SK-N-SH treated with all-trans-retinoic acid at 6 μM for 48 hours (cell line): ENCODE measurements at regions not wholly inside any gene's neighbourhood (a gene's known extent, or its start where the extent isn't known, plus 50 kb on each side); places are given as distances from the start of the nearest gene placed in this dataset.

ENCODE experiments used
- ATAC-seq: fragments of 200-7000 bp; cut with Tn5 transposase; 3 replicates; pipeline ENCODE4 v1.9.1; 2020; ENCODE audit warnings: mild to moderate bottlenecking, moderate library complexity
- ESRRG ChIP-seq: fragments of 250-450 bp; sonication (Bioruptor Pico); IDR thresholded peaks from 2 replicates; pipeline ENCODE4 v1.6.1; 2021; ENCODE audit warnings: mild to moderate bottlenecking
- GLIS3 ChIP-seq: fragments of 250-450 bp; sonication (Bioruptor Pico); IDR thresholded peaks from 2 replicates; pipeline ENCODE4 v1.5.0; 2020; ENCODE audit warnings: mild to moderate bottlenecking, moderate library complexity
- ISL1 ChIP-seq: fragments of 250-450 bp; sonication (Bioruptor Pico); IDR thresholded peaks from 2 replicates; pipeline ENCODE4 v2.1.2; 2022; ENCODE audit warnings: mild to moderate bottlenecking, moderate library complexity
- OSR1 ChIP-seq: fragments of 250-450 bp; sonication (Bioruptor Pico); IDR thresholded peaks from 2 replicates; pipeline ENCODE4 v1.8.0; 2022; ENCODE audit warnings: moderate library complexity, mild to moderate bottlenecking, inconsistent platforms
- PPARA ChIP-seq: fragments of 250-450 bp; sonication (Bioruptor Pico); IDR thresholded peaks from 2 replicates; pipeline ENCODE4 v1.5.0; 2020; ENCODE audit warnings: mild to moderate bottlenecking, borderline replicate concordance
- SNAI2 ChIP-seq: fragments of 250-450 bp; sonication (Bioruptor Pico); IDR thresholded peaks from 2 replicates; pipeline ENCODE4 v1.5.0; 2020; ENCODE audit warnings: mild to moderate bottlenecking, moderate library complexity
- TCF4 ChIP-seq: fragments of 250-450 bp; sonication (Bioruptor Pico); IDR thresholded peaks from 2 replicates; pipeline ENCODE4 v1.8.0; 2021; ENCODE audit warnings: mild to moderate bottlenecking, moderate library complexity, borderline replicate concordance
- ZC3H10 ChIP-seq: fragments of 250-450 bp; sonication (Bioruptor Pico); IDR thresholded peaks from 2 replicates; pipeline ENCODE4 v1.5.1; 2021; ENCODE audit warnings: mild to moderate bottlenecking, moderate library complexity
- ZFP30 ChIP-seq: fragments of 450-650 bp; formaldehyde crosslinking; IDR thresholded peaks from 2 replicates; pipeline ENCODE4 v1.5.0; 2022; ENCODE audit warnings: mild to moderate bottlenecking, moderate library complexity
- ZNF565 ChIP-seq: fragments of 450-650 bp; formaldehyde crosslinking; conservative IDR thresholded peaks from 2 replicates; pipeline ENCODE4 v1.5.0; 2020; ENCODE audit warnings: low read depth, mild to moderate bottlenecking, moderate library complexity
- ZNF70 ChIP-seq: fragments of 450-650 bp; formaldehyde crosslinking; IDR thresholded peaks from 2 replicates; pipeline ENCODE4 v1.5.0; 2020; ENCODE audit warnings: mild to moderate bottlenecking, moderate library complexity
- ZNF8 ChIP-seq: fragments of 450-650 bp; formaldehyde crosslinking; IDR thresholded peaks from 2 replicates; pipeline ENCODE4 v1.5.0; 2020; ENCODE audit warnings: mild to moderate bottlenecking, moderate library complexity
- TF ChIP-seq, protein P1 (sequence below): fragments of 250-450 bp; sonication (Bioruptor Pico); IDR thresholded peaks from 2 replicates; pipeline ENCODE4 v1.8.0; 2021; ENCODE audit warnings: low read depth, mild to moderate bottlenecking, moderate library complexity, borderline replicate concordance
- TF ChIP-seq, protein P2 (sequence below): fragments of 250-450 bp; sonication (Bioruptor Pico); IDR thresholded peaks from 2 replicates; pipeline ENCODE4 v1.8.0; 2020; ENCODE audit warnings: mild to moderate bottlenecking, moderate library complexity, borderline replicate concordance
- TF ChIP-seq, protein P3 (sequence below): fragments of 250-450 bp; sonication (Bioruptor Pico); IDR thresholded peaks from 2 replicates; pipeline ENCODE4 v1.5.0; 2020; ENCODE audit warnings: mild to moderate bottlenecking, moderate library complexity
- TF ChIP-seq, protein P4 (sequence below): fragments of 250-450 bp; sonication (Bioruptor Pico); IDR thresholded peaks from 2 replicates; pipeline ENCODE4 v1.5.1; 2021; ENCODE audit warnings: mild to moderate bottlenecking, moderate library complexity
- TF ChIP-seq, protein P5 (sequence below): fragments of 250-450 bp; sonication (Bioruptor Pico); IDR thresholded peaks from 2 replicates; pipeline ENCODE4 v1.5.1; 2020; ENCODE audit warnings: low read depth, mild to moderate bottlenecking, moderate library complexity

DNA sequence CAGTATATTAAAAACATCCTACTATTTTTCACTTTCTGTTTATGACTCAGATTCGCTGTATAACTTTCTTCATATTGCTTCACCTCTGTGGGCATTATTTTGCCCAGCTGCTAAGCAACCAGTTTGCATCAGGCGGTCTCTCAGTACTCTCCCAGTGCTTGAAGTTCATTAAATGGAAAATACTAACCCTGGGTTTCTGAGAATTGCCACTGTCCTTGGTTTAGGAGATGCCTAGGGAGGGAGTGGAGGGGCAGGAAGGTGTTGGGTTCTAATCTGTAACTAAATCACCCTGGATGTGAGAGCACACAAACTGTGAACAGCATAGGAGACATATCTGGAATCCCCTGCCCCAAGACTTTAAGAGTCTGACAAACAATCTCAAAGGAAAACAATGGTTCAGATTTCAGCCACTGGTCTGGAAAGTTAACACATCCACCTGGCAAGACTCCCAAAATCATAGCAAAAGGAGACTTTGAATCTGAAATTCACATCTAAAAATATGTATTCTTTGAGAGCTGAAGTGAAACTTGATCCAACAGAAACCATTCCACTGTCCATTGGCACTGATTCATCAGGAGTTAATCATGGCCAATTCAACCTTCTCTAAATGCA is 540.0 kb downstream of the SOX6 start:
- no peak for ATAC-seq
- TF ChIP-seq, protein P1, sequence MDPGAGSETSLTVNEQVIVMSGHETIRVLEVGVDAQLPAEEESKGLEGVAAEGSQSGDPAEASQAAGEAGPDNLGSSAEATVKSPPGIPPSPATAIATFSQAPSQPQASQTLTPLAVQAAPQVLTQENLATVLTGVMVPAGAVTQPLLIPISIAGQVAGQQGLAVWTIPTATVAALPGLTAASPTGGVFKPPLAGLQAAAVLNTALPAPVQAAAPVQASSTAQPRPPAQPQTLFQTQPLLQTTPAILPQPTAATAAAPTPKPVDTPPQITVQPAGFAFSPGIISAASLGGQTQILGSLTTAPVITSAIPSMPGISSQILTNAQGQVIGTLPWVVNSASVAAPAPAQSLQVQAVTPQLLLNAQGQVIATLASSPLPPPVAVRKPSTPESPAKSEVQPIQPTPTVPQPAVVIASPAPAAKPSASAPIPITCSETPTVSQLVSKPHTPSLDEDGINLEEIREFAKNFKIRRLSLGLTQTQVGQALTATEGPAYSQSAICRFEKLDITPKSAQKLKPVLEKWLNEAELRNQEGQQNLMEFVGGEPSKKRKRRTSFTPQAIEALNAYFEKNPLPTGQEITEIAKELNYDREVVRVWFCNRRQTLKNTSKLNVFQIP (CRISPR knock-in tag): no peak
- TF ChIP-seq ZFP30 (CRISPR knock-in tag): no peak
- no peak for TF ChIP-seq ZC3H10 (CRISPR knock-in tag)
- TF ChIP-seq, protein P2, sequence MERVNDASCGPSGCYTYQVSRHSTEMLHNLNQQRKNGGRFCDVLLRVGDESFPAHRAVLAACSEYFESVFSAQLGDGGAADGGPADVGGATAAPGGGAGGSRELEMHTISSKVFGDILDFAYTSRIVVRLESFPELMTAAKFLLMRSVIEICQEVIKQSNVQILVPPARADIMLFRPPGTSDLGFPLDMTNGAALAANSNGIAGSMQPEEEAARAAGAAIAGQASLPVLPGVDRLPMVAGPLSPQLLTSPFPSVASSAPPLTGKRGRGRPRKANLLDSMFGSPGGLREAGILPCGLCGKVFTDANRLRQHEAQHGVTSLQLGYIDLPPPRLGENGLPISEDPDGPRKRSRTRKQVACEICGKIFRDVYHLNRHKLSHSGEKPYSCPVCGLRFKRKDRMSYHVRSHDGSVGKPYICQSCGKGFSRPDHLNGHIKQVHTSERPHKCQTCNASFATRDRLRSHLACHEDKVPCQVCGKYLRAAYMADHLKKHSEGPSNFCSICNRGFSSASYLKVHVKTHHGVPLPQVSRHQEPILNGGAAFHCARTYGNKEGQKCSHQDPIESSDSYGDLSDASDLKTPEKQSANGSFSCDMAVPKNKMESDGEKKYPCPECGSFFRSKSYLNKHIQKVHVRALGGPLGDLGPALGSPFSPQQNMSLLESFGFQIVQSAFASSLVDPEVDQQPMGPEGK (CRISPR knock-in tag): no peak
- no peak for TF ChIP-seq ZNF8 (CRISPR knock-in tag)
- TF ChIP-seq ZNF70 (CRISPR knock-in tag): no peak
- TF ChIP-seq SNAI2 (CRISPR knock-in tag): no peak
- TF ChIP-seq ZNF565 (CRISPR knock-in tag): no peak
- no peak for TF ChIP-seq GLIS3
- TF ChIP-seq, protein P3, sequence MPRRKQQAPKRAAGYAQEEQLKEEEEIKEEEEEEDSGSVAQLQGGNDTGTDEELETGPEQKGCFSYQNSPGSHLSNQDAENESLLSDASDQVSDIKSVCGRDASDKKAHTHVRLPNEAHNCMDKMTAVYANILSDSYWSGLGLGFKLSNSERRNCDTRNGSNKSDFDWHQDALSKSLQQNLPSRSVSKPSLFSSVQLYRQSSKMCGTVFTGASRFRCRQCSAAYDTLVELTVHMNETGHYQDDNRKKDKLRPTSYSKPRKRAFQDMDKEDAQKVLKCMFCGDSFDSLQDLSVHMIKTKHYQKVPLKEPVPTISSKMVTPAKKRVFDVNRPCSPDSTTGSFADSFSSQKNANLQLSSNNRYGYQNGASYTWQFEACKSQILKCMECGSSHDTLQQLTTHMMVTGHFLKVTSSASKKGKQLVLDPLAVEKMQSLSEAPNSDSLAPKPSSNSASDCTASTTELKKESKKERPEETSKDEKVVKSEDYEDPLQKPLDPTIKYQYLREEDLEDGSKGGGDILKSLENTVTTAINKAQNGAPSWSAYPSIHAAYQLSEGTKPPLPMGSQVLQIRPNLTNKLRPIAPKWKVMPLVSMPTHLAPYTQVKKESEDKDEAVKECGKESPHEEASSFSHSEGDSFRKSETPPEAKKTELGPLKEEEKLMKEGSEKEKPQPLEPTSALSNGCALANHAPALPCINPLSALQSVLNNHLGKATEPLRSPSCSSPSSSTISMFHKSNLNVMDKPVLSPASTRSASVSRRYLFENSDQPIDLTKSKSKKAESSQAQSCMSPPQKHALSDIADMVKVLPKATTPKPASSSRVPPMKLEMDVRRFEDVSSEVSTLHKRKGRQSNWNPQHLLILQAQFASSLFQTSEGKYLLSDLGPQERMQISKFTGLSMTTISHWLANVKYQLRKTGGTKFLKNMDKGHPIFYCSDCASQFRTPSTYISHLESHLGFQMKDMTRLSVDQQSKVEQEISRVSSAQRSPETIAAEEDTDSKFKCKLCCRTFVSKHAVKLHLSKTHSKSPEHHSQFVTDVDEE (CRISPR knock-in tag): no peak
- TF ChIP-seq, protein P4, sequence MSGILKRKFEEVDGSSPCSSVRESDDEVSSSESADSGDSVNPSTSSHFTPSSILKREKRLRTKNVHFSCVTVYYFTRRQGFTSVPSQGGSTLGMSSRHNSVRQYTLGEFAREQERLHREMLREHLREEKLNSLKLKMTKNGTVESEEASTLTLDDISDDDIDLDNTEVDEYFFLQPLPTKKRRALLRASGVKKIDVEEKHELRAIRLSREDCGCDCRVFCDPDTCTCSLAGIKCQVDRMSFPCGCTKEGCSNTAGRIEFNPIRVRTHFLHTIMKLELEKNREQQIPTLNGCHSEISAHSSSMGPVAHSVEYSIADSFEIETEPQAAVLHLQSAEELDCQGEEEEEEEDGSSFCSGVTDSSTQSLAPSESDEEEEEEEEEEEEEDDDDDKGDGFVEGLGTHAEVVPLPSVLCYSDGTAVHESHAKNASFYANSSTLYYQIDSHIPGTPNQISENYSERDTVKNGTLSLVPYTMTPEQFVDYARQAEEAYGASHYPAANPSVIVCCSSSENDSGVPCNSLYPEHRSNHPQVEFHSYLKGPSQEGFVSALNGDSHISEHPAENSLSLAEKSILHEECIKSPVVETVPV (CRISPR knock-in tag): no peak
- no peak for TF ChIP-seq PPARA (CRISPR knock-in tag)
- TF ChIP-seq TCF4 (CRISPR knock-in tag): no peak
- TF ChIP-seq ESRRG (CRISPR knock-in tag): no peak
- TF ChIP-seq, protein P5, sequence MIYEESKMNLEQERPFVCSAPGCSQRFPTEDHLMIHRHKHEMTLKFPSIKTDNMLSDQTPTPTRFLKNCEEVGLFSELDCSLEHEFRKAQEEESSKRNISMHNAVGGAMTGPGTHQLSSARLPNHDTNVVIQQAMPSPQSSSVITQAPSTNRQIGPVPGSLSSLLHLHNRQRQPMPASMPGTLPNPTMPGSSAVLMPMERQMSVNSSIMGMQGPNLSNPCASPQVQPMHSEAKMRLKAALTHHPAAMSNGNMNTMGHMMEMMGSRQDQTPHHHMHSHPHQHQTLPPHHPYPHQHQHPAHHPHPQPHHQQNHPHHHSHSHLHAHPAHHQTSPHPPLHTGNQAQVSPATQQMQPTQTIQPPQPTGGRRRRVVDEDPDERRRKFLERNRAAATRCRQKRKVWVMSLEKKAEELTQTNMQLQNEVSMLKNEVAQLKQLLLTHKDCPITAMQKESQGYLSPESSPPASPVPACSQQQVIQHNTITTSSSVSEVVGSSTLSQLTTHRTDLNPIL: no peak
- TF ChIP-seq ISL1: no peak

DNA sequence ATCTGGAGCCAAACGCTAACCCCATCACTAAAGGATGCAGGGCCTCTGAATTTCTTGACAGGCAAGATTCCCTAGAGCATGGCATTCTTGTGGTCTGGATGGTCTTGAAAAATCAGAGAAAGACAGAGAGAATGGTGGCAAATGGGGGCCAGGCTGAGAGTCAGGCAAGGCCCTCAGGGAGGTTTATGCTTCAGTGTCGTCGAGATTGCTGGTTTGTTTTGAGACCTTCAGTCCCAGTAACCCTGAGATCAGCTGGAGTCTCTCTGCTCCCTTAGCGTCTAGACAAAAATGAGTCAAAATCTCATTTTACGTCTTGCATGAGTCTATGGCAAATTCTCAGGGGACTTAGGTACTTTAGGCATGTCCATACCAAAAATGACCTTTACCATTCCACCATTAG is 539.3 kb downstream of the SOX6 start:
- ATAC-seq: no peak

More for the DNA sequence above, 539.3 kb downstream of the SOX6 start:
- TF ChIP-seq ZNF70 (CRISPR knock-in tag): no peak
- TF ChIP-seq OSR1 (CRISPR knock-in tag): no peak
- TF ChIP-seq, protein P3 (CRISPR knock-in tag): no peak
